Glomerular visceral epithelial cell (primary cell): ENCODE measurements at regions not wholly inside any gene's neighbourhood (a gene's known extent, or its start where the extent isn't known, plus 50 kb on each side); places are given as distances from the start of the nearest gene placed in this dataset.
"Not testable (repeated sequence)": the region's sequence is repeated elsewhere in the genome, so short reads cannot be mapped to it uniquely, and the experiment has no call there.

ENCODE experiments used
- DNase-seq: peaks from one replicate; pipeline ENCODE4 v3.0.0-alpha.2; 2016; ENCODE audit errors: extremely low spot score

- DNase-seq, result not testable (repeated sequence)
Observed at GRCh38 chr2:89222063-89222732, 530.7 kb downstream of the RPIA start.

- DNase-seq, result not testable (repeated sequence)
Observed at GRCh38 chr2:89224803-89225202, 533.3 kb downstream of the RPIA start.

- not testable (repeated sequence) for DNase-seq
Observed at GRCh38 chr2:89229979-89230378, 538.5 kb downstream of the RPIA start.

- not testable (repeated sequence) for DNase-seq
Observed at GRCh38 chr2:89231241-89231640, 539.8 kb downstream of the RPIA start.

GRCh38 chr2:89233931-89234330 lies 542.5 kb downstream of the RPIA start:
- DNase-seq, result not testable (repeated sequence)

- DNase-seq, result not testable (repeated sequence)
Observed at GRCh38 chr2:89234818-89235466, 543.5 kb downstream of the RPIA start.

GRCh38 chr2:89236832-89237450 lies 545.5 kb downstream of the RPIA start:
- DNase-seq, result not testable (repeated sequence)

- not testable (repeated sequence) for DNase-seq
Observed at GRCh38 chr2:89237783-89238182, 546.3 kb downstream of the RPIA start.

- not testable (repeated sequence) for DNase-seq
Observed at GRCh38 chr2:89243114-89243700, 551.7 kb downstream of the RPIA start.

- DNase-seq, result not testable (repeated sequence)
Observed at GRCh38 chr2:89244407-89244806, 552.9 kb downstream of the RPIA start.

- DNase-seq, result not testable (repeated sequence)
Observed at GRCh38 chr2:89245478-89245877, 554.0 kb downstream of the RPIA start.

- DNase-seq, result not testable (repeated sequence)
Observed at GRCh38 chr2:89246027-89246426, 554.6 kb downstream of the RPIA start.

GRCh38 chr2:89246620-89247019 lies 555.1 kb downstream of the RPIA start:
- not testable (repeated sequence) for DNase-seq

GRCh38 chr2:89255013-89255412 lies 563.5 kb downstream of the RPIA start:
- not testable (repeated sequence) for DNase-seq

GRCh38 chr2:89273443-89273842 lies 582.0 kb downstream of the RPIA start:
- not testable (repeated sequence) for DNase-seq

GRCh38 chr2:89280536-89280935 lies 589.1 kb downstream of the RPIA start:
- not testable (repeated sequence) for DNase-seq

- not testable (repeated sequence) for DNase-seq
Observed at GRCh38 chr2:89286448-89287080, 595.1 kb downstream of the RPIA start.

GRCh38 chr2:89287084-89287483 lies 595.6 kb downstream of the RPIA start:
- not testable (repeated sequence) for DNase-seq

GRCh38 chr2:89291717-89292298 lies 600.3 kb downstream of the RPIA start:
- not testable (repeated sequence) for DNase-seq

- not testable (repeated sequence) for DNase-seq
Observed at GRCh38 chr2:89293399-89293798, 601.9 kb downstream of the RPIA start.

GRCh38 chr2:89294335-89294734 lies 602.9 kb downstream of the RPIA start:
- DNase-seq, result not testable (repeated sequence)
